Stimulated activated CD4-positive, alpha-beta T cell treated with anti-CD3 and anti-CD28 coated beads, TNF-alpha, amount 100 ng/mL, for 4 hours (primary cell): ENCODE measurements at regions not wholly inside any gene's neighbourhood (a gene's known extent, or its start where the extent isn't known, plus 50 kb on each side); places are given as distances from the start of the nearest gene placed in this dataset.

ENCODE experiments used
- DNase-seq, 3 experiments: peaks; one replicate each; pipeline ENCODE4 v3.0.0-alpha.2; 2020; ENCODE audit warnings: low read depth in 3 of 3

DNA sequence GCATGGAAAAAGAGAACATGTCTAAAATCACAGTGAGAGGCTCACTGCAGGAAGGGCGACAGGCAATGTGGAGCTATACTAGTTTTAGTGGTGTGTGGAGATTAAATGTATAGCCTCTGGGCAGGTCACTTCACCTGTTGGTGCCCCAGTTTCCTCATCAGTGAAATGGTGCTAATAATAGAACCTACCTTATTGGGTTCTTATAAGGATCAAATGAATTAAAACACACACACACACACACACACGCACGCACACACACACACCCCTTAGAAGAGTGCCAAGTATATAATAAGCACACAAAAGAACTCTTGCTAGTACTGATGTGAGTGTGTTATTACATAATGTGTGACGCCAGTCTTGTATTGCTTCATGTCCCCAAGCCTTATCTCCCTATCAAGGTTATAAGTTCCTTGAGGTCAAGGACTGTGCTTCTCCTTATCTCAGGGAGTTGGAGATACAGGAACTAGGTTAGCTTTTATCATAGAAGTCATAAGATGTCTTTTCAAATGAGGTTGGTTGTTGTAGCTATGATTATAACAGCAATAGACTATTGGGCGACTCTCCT is 98.0 kb upstream of the CXCR4 start:
- DNase-seq = no peak

DNA sequence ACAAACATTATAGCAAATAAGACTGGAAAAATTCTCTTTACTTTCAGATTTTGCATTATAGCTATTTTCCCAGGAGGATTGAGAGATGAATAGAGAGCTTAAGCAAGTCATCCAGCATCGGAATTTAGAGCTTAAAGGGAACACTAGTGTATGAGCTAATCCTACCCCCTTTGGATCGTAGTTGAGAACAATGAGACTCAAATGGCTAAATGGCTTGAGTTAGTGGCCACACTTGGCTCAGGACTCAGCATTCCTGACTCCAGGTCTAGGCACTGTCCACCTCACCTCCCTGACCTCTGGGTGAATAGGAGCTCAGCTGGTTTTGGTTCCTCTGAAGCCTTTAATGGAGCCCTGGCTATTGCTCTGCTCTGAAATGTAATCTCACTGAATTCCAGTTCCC is 97.5 kb upstream of the CXCR4 start:
- no peak for DNase-seq

DNA sequence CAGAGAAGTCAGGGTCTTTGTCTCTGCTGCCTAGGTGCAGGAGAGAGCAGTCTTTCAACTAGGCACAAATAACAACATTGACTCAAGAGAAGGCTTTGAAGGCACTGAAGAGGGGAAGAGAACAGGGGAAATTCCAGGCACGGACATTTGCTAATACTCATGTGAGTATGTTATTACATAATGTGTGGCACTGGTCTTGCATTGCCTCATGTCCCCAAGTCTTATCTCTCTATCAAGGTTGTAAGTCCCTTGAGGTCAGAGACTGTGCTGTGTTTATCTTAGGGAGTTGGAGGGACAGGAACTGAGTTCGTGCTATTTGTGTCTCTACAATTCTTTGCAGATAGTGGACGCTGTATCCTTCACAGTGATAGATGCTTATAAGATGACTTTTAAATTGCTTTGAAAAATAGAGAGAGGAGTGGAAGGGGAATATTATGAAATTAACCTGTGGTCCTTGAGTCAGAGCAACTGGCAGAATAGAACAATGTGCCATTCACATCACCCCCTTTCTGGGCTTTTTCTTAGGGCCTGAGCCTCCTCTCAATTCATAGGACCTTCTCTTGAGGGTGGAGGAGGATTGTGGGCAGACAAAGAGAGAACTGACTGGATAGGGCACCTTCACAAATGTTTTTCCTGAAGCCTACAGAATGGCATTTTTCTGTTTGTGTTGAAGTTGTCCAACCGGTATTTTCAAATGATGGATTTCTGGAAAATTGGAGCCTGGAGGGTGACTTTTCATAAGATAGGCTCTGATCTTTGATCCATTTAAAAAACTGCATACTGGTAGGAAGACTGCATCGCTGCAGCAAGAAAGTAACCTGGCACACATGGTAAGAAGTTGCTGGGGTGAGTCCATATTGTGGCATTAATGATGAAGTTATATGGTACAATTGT is 96.6 kb upstream of the CXCR4 start:
- no peak for DNase-seq

DNA sequence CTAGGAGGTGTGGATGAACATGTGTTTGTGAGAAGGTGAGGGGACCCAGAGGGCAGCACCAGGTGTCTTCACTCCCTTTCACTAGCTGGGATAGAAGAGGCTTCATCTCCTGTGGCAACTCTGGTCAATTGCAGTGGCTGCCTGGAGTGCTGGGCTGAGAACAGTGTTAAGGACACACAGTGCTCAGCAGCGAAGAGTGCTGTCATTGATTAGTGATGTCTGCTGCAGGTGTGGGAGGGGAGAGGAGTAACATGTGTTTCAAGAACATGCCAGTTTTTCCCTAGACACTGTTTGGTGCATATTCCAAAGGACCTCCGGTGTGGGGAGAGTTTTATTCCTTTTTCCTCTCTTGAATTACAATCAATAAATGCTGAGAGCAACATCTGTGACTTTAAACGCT is 95.9 kb upstream of the CXCR4 start:
- no peak for DNase-seq

DNA sequence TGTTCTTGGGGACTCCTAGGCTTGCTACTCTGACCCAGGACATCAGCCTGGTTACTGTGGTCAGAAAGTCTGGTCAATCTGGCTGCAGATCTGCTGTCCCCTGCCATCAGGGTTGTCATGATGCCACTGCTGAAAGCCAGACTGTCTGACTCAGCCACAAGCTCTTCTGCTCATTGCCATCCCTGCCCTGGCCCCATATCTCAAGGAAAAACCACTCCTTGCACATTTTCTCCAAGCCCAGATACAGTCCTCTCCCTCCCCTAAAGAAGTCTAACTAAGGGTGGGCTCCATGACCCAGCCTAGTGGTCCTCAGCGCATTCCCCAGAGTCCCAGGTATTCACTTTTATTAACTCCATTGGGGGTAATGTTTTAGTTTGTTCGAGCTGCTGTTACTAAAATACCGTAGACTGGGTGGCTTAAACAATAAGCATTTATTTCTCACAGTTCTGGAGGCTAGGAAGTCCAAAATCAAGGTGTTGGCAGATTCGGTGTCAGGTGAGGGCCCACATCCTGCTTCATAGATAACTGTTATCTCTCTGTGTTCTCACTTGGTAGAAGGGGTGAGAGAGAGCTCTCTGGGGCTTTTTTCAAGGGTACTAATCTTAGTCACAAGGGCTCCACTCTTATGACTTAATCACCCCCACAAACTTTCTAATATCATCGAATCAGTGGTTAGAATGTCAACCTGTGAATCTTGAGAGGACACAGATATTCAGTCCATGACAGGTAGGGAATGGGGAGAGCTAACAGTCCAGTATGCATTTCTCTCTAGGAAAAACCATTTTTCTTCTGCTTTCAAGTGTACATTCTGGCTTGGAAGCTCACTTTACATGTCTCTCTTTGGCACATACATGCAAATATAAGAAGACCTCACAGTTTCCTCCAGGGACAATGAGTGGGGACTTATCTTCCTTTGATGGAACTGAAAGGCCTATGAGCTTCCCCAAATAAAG is 94.8 kb upstream of the CXCR4 start:
- DNase-seq = no peak

DNA sequence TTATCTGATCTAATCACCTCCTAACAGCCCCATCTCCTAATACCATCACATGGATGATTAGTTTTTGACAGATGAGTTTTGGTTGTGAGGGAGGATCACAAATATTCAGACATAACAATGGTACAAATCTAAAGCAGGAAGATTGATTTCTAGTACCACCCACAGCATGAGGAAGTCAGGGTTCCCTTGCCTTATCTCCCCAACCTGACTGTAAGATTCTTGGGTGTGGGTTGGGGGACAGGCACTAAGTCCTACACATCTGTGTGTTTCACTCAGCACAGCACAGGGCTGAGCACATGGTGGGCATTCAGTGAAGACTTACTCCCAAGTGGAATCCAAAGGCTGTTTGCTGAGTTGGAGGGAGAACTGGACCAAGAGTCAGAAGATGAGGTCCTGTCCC is 93.8 kb upstream of the CXCR4 start:
- no peak for DNase-seq

DNA sequence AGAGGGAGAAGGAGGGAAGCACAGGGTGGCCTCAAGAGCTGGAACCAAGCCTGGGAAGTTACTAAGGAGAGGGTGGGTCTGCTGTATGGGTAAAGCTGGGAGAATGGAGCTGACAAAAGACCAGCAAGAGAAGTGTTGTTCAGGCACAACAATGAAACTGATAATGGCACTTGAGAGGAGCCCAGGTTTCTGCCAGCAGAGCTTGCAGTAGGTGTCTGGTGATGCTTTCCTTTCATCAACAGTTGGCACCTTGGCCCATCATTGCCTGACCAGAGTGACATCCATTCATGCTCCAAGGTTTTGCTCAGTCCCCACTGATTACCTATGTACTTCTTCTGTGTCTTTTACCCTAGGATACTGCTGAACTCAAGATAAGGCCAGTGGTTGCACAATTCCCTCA is 92.9 kb upstream of the CXCR4 start:
- no peak for DNase-seq

DNA sequence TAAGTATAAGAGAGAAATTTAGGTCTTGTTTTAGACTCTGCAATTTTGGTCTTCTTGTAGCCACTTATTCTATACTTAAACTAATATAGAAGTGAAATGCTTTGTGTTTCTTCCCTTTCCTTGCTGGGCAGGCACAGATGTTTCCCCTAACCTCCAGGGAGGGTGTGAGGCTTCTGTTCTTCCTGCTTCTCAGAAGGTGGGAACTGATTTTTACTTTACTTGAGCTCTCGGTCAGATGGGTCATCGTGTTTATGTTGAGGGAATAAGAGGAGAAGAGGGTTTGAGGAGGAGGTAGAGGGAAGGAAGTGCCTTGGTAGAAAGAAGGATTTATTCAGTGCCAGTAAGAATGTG is 92.5 kb upstream of the CXCR4 start:
- DNase-seq = no peak

DNA sequence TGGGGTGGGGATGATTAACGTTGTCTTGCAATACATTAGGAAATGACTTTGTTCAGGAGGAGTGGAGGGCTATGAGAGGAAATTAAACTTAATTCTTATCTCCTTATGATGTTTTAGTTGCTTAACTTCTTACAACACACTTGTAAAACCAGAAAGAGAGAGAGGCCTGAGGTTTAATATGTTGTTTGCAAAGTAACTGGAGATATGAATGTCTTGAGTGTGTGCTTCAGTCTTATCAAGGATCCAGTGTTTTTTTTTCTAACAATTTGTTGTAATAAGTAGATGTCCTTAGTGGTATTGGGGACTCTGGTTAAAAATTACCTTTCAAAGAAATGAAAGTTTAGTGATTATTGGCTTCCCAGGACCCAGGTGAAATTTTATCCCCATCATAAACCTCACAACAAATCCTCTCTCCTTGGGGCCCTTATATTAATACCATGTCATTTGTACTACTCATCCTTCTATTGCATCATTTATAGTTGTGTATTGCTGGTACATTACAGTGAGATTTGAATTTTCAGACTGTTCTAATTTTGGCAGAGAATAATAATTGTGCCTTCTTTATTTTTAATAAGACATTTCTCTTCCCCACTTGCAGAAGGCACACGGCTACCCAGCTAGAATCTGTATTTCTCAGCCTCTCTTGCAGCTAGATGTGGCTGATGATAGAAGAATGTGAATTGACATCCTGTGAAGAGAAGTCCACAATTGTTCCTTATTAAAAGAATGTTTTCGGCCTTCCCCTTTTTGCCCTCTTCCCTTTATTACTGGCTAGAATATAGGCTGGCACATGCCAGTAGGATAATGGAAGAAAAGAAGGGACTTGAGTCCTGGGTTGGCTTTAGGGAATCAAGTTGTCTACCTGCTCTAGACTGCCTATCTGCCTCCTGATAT is 91.9 kb upstream of the CXCR4 start:
- no peak for DNase-seq

DNA sequence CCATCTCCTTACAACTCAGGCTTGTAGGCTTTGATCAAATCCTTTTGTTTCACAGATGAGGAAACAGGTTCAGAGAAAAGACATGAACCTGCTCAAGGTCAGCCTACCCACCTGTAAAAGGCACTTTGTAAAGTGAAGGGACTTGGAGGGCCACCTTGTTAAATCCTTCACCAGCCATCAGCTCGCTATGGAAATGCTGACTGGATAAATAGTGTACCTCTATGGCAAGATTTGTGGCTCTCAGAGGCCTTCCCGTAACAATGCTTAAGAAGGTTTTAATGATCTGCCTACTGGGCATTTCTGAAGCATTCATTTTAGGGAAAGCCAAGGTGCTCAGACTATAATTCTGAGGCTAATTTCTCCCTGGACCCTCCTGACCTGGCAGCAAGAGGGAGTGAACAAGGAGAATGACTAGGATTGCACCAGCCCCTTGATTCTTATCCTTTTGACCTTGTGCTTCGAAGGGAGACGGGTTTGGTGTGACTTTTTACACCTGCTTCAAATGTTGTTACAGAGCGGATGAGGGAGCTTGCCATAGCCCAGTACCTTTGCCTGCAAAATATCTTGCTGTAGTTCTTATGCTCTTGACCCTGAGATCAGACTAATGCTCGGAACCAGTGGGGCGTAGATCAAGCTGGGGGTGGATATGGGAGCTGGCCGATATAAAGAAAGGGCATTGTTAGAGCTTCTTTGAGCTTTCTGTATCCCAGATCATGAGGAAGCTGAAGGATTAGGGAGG is 90.9 kb upstream of the CXCR4 start:
- no peak for DNase-seq

DNA sequence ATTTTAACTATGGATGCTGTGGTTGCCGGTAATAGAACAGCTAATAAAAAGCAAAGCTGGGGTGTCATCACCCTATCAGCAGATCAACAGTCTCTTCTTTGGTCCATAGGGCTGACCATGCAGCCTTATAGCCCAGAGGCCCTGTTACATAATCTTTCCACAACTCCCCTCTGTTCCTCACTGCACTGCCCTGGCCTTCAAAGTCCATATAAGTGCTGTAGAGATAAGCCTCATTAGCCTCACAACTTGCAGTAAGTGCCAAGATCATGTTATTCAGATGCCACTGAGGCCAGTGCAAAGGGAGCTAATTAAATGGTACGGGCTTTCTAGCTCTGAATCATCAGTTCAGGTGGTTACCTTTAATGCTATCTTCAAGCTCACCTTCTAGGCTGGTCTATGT is 89.7 kb upstream of the CXCR4 start:
- DNase-seq = no peak

DNA sequence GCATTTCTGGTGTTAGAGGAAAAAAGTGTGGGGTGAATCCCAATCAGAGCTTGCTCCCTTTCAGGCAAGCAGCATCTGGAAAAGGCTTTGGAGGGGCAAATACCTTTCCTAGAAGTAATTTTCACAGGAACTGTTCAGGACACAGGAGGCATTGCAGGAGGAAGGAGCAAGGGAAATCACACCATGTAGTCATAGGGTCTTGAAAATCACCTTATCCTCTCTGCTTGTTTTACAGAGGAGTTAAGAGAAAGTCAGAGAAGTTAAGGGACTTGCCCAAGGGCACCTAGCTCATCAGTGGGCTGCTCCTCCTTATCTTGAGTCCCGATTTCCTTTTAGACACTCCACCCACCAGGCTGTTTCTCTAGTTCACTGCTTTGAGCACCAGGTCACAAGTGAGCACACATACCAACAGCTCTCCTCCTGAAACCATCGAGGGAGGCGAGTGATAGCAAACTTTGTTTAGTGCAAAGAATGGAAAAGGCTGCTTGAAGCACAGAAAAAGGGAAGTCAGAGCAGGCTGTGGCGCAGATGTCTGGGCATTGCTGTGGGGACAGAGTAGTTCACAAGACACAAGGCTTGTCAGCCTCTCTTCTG is 89.2 kb upstream of the CXCR4 start:
- DNase-seq = no peak

DNA sequence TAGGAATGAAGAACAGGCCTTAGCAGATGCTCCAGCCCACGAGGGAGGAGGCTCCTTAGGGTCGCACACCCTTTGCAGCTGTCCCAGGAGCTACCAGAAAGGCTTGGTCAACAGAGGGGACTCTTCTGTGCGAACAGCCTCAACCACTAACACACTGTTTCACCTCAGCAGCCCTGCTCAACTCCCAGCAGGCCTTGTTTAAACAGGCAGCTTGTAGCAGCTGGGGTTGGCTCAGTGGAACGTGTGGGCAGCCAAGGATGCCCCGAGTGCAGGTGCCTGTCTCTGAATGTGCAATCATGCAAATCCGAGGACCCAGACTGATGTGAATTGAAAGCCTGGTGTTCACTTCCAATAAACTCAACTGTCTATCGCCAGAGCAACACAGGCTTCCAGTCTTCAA is 88.7 kb upstream of the CXCR4 start:
- DNase-seq = no peak

DNA sequence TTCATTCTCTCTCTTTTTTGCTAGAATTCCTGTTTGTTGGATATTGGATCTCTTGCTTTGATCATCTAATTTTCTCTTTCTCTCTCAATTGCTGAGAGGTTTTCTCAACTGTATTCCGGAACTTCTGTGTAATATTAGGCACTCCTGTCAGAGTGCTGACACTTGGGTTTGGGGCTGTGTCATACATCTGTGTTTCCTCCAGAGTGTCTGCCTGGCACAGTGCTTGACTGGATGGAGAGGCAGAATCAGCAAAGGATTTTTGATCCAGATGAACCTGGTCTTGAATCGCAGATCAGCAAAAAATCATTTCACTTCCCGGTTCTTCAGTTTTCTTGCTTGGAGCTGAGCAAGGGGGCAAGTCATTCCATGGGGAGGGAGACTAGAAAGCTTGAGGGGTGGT is 87.7 kb upstream of the CXCR4 start:
- DNase-seq = no peak

DNA sequence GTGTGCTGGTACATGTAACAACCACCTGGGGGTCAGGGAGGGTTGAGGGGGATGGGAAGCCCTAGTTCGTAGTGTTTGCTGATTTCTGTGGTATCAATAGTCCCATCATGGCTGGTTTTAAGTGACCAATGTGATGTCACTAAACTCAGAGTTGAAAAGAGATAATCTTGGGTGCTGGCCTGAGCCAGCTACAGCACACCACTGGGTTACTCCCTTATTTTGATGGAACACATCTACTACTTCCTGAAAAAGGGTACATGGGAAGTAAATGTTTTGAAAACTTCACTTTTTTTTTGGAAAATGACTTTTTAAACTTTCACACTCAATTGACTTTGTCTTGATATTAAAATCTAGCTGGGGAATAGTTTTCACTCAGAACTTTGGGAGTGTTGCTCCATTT is 87.0 kb upstream of the CXCR4 start:
- no peak for DNase-seq

DNA sequence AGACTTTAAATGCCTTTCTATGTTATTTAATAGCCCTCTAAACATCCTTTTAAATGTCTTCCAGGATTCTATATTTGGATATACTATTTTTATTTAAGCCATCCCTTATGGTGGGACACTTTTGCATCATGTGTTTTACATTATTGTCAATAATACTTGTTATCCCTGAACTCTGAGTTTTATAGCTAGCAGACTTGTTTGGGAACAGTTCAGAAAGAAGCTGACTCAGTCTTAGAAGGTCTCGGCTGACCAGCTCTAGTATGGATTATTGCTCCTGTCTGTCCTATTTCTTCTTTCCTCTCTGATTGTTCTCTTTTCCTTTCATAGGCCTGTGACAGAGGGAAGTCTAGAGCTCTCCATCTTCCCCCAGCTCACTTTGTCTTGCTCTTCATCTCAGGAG is 77.3 kb upstream of the CXCR4 start:
- no peak for DNase-seq

DNA sequence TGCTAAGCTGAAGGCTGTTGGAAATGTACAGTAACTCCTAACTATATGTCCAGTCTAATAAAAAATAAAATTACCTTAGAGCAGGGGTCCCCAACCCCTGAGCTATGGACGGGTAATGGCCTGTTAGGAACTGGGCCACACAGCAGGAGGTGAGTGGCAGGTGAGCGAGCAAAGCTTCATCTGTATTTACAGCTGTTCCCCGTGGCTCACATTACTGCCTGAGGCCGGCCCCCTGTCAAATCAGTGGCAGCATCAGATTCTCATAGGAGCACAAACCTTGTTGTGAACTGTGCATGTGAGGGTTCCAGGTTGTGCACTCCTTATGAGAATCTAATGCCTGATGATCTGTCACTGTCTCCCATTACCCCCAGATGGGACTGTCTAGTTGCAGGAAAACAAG is 73.1 kb upstream of the CXCR4 start:
- no peak for DNase-seq

DNA sequence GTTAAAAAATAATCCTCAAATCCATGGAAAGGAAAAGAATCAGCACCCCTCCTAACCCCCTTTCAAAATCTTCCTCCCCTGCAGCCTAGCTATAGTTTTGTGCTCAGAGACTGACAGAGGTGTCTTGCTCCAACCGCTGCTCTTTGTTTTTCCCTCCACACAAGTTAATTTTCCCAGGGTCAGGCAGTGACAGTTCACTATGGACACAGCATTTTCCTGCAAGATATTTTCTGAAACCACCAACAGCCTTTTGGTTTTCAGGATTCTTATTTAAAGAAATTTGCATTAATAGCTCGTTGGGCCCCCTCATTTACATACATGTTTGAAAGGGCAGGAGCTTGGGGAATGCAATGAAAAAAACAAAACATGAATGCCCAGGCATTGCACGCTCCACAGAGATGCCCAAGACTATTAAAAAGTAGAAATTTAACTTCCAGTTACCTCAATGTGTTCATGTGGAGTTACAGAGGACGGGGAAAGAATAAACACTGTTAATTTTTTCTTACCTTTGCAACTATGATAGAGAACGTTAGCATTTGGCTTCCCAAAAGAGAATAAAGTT is 71.4 kb upstream of the CXCR4 start:
- DNase-seq = no peak

DNA sequence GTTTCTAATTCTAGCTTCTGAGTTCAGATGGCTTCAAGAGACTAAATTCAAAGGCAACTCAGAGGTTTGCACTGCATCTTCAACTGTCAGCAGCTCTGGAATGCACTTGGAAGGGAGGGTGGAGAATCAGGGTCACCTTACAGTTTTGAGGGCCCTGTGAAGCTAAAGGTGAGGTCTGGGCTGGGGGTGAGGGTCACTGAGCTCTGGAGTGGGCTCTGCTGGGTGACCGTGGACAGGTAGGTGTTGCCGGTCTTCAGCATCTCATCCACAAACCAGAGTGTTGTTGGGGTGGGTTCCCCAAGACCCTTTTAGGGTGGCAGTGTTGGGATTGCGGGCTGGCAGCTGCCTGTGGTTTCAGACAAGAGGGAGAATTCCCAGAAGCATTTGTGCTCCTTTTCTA is 70.1 kb upstream of the CXCR4 start:
- no peak for DNase-seq
